Neuronal stem cell (in vitro differentiated cells): ENCODE measurements at regions not wholly inside any gene's neighbourhood (a gene's known extent, or its start where the extent isn't known, plus 50 kb on each side); places are given as distances from the start of the nearest gene placed in this dataset.
A peak's percentile ranks its signal among the peaks of the same experiment; 100 is the strongest.

ENCODE experiments used
- DNase-seq: peaks from one replicate; pipeline ENCODE4 v3.0.0-alpha.2; 2013; ENCODE audit warnings: low spot score
- H2AFZ ChIP-seq: one replicate; pipeline ENCODE4 v1.6.1; 2013; ENCODE audit warnings: mild to moderate bottlenecking, low read length, inconsistent platforms
- H2AK5ac ChIP-seq: 2 replicates; pipeline ENCODE4 v1.6.1; 2013; ENCODE audit warnings: low read depth, mild to moderate bottlenecking, inconsistent platforms, low read length, moderate library complexity, mixed read lengths
- H2BK120ac ChIP-seq: 2 replicates; pipeline ENCODE4 v1.6.1; 2013; ENCODE audit warnings: low read depth, mild to moderate bottlenecking, inconsistent platforms, low read length, moderate library complexity, mixed read lengths
- H2BK12ac ChIP-seq: one replicate; pipeline ENCODE4 v1.6.1; 2013; ENCODE audit warnings: low read length, inconsistent platforms
- H2BK15ac ChIP-seq: 2 replicates; pipeline ENCODE4 v1.6.1; 2013; ENCODE audit warnings: mild to moderate bottlenecking, low read length, inconsistent platforms, mixed read lengths
- H2BK5ac ChIP-seq: one replicate; pipeline ENCODE4 v1.6.1; 2013; ENCODE audit warnings: inconsistent platforms, mild to moderate bottlenecking, low read length, moderate library complexity
- H3K14ac ChIP-seq: one replicate; pipeline ENCODE4 v1.6.1; 2013; ENCODE audit warnings: low read length, inconsistent platforms
- H3K18ac ChIP-seq: 2 replicates; pipeline ENCODE4 v1.6.1; 2013; ENCODE audit warnings: low read length, inconsistent platforms
- H3K23ac ChIP-seq: 2 replicates; pipeline ENCODE4 v1.6.1; 2013; ENCODE audit warnings: low read depth, mild to moderate bottlenecking, mixed read lengths, low read length, inconsistent platforms; ENCODE audit not compliant: poor library complexity
- H3K27ac ChIP-seq: replicated peaks from 3 replicates; pipeline ENCODE4 v1.5.1; 2013; ENCODE audit warnings: low read length, inconsistent platforms
- H3K27me3 ChIP-seq, 3 experiments: 2 replicates each; pipeline ENCODE4 v1.6.1; 2013; ENCODE audit warnings: low read length in 3 of 3, mild to moderate bottlenecking in 2 of 3, inconsistent platforms in 1 of 3, low read depth in 1 of 3, mixed read lengths in 1 of 3, moderate library complexity in 1 of 3; ENCODE audit not compliant: control insufficient read depth in 3 of 3, insufficient read depth in 3 of 3
- H3K36me3 ChIP-seq, 2 donors: replicated peaks in 1 of 2; 2 replicates each; pipeline ENCODE4 v1.6.1; 2013; ENCODE audit warnings: low read length in 2 of 2; ENCODE audit not compliant: control insufficient read depth in 2 of 2, insufficient read depth in 2 of 2
- H3K4ac ChIP-seq: 2 replicates; pipeline ENCODE4 v1.6.1; 2013; ENCODE audit warnings: inconsistent platforms, mild to moderate bottlenecking, low read length, moderate library complexity
- H3K4me1 ChIP-seq, 2 donors: 1 replicate in 1 of 2; 2 replicates in 1 of 2; pipeline ENCODE4 v1.6.1; 2013; ENCODE audit warnings: low read length in 2 of 2, low read depth in 1 of 2; ENCODE audit not compliant: control insufficient read depth in 2 of 2, insufficient read depth in 1 of 2
- H3K4me2 ChIP-seq: one replicate; pipeline ENCODE4 v1.6.1; 2013; ENCODE audit warnings: mild to moderate bottlenecking, low read length, inconsistent platforms; ENCODE audit not compliant: insufficient read depth, poor library complexity, severe bottlenecking
- H3K4me3 ChIP-seq, 2 donors: 2 replicates each; pipeline ENCODE4 v1.5.1; 2013; ENCODE audit warnings: low read length in 2 of 2, mild to moderate bottlenecking in 2 of 2, inconsistent platforms in 1 of 2, moderate library complexity in 1 of 2
- H3K79me1 ChIP-seq: one replicate; pipeline ENCODE4 v1.6.1; 2013; ENCODE audit warnings: low read depth, mild to moderate bottlenecking, inconsistent platforms, low read length, moderate library complexity
- H3K9ac ChIP-seq: one replicate; pipeline ENCODE4 v1.6.1; 2013; ENCODE audit warnings: mild to moderate bottlenecking, low read depth, low read length, inconsistent platforms; ENCODE audit not compliant: poor library complexity
- H3K9me3 ChIP-seq, 2 donors: replicated peaks in 1 of 2; 2 replicates each; pipeline versions ENCODE3 to v1.6.1; 2013; ENCODE audit warnings: low read length in 2 of 2, mild to moderate bottlenecking in 2 of 2, inconsistent platforms in 1 of 2, low read depth in 1 of 2, mixed read lengths in 1 of 2, moderate library complexity in 1 of 2; ENCODE audit not compliant: control insufficient read depth in 2 of 2, insufficient read depth in 1 of 2
- H4K8ac ChIP-seq: one replicate; pipeline ENCODE4 v1.6.1; 2013; ENCODE audit warnings: low read depth, mild to moderate bottlenecking, inconsistent platforms, low read length, moderate library complexity
- H4K91ac ChIP-seq: one replicate; pipeline ENCODE4 v1.6.1; 2013; ENCODE audit warnings: low read length, low read depth, mild to moderate bottlenecking, inconsistent platforms; ENCODE audit not compliant: poor library complexity
- WGBS, 2 donors: extraction: QIAGEN DNeasy Blood & Tissue Kit; methylation state at CpG; one replicate each; pipeline ENCODE4 v1.1.7; 2013; ENCODE audit warnings: missing lambda C conversion rate in 2 of 2, mixed read lengths in 1 of 2; ENCODE audit not compliant: insufficient read length in 2 of 2, insufficient replicate concordance in 1 of 2; ENCODE audit errors: extremely low coverage in 2 of 2; 5-methylcytosine and 5-hydroxymethylcytosine counted together

DNA sequence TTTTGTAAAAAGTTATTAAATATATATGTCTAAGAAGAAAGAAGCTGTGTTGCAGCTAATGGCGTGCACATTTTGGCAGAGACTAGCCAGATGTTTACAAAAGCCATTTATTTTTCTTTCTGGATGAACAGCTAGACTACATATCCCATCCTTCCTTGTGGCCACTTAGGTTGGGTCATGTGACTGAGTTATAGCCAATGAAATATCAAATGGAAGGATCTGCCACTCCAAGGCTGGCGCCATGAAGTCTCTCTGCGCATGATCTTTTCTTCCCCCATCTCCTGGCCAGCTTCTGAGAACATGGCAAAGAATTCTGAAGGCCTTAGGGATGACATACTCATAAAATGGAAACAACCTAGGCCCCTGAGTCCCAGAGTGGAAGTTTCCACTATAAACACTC, 244.2 kb upstream of the DAB2 start:
- Histone ChIP-seq H3K14ac (no peak overlapping the region), H3K4me3 (no peak overlapping the region), H3K4me1 (peaks cover 0 to 3% of the 10 kb centered on the region in 2 donors), H3K18ac (no peak overlapping the region), H3K27me3 (no peaks in the 10 kb centered on the region), H2BK120ac (no peak overlapping the region), H4K91ac (no peak overlapping the region), H3K4me2 (no peak overlapping the region), H2BK15ac (no peak overlapping the region), H3K27ac (no peak overlapping the region), H3K9ac (no peak overlapping the region), H3K36me3 (no peaks in the 10 kb centered on the region), H2BK5ac (no peak overlapping the region), H3K9me3 (peaks cover 0 to 3% of the 10 kb centered on the region in 2 donors), H3K79me1 (no peaks in the 10 kb centered on the region), H4K8ac (no peak overlapping the region), H2BK12ac (no peak overlapping the region), H2AK5ac (no peak overlapping the region), H3K23ac (no peak overlapping the region), H3K4ac (no peak overlapping the region), H2AFZ (no peak overlapping the region)
- no peak for DNase-seq
- WGBS, 2 donors = no CpG with 5 or more reads among the region's 3 CpGs

DNA sequence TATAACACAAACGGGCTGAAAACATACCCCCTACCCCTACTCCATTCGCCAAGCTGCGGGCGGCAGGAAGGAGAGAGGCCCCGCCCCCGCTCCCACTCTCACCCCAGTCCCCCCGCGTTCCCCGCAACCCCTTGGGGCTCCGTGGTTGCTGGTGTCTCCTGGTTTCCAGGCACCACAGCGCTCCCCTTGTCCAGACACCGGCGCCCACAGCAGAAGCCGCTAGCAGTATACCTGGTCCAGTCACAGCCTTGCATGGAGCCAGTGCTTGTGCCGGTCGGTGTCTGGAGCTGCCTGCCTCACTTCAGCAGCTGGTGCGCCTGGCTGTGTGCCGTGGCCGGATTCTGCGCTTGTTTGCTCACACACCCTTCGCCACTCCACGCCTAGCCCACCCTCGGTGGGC, 240.5 kb upstream of the DAB2 start:
- Histone ChIP-seq H2BK5ac (peak overlapping the region; percentile 53), H2BK12ac (no peak overlapping the region), H2BK120ac (no peak overlapping the region), H3K79me1 (no peaks in the 10 kb centered on the region), H3K36me3 (no peaks in the 10 kb centered on the region), H2AK5ac (peak overlapping the region; percentile 92), H2BK15ac (no peak overlapping the region), H3K23ac (no peak overlapping the region), H3K4ac (no peak overlapping the region), H3K27me3 (no peaks in the 10 kb centered on the region), H2AFZ (no peak overlapping the region), H3K9me3 (peaks cover 0 to 3% of the 10 kb centered on the region in 2 donors), H3K4me1 (peaks cover 0 to 3% of the 10 kb centered on the region in 2 donors), H3K9ac (no peak overlapping the region), H3K18ac (peak overlapping the region; percentile 48), H4K91ac (no peak overlapping the region), H4K8ac (no peak overlapping the region), H3K14ac (no peak overlapping the region), H3K4me2 (no peak overlapping the region), H3K4me3 (peak overlapping the region in 1 of 2 donors; percentile 65), H3K27ac (no peak overlapping the region)
- no CpG with 5 or more reads among the region's 23 CpGs for WGBS, 2 donors
- no peak for DNase-seq

DNA sequence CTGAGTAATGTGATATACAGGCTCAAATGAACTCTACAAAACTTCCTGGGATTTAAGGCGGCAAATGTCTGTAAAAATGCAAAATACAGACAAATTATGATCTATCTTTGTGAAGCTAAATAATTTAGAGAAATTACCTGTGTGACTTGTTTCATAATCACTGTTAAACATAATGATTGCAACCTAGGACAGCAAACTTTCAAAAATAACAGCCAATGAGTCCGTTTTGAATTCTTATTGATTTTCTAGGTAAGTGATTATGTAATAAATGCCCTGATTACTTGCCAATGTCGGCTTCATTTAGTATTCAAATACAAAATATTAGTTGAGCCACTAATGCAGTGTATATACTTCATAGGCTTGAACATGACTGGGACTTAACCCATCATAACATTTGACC, 238.2 kb upstream of the DAB2 start:
- no CpG with 5 or more reads among the region's 3 CpGs for WGBS, 2 donors
- no peaks in the 10 kb centered on the region for H3K36me3 ChIP-seq
- no peak overlapping the region for H3K4me2 ChIP-seq
- no peak overlapping the region for H2BK120ac ChIP-seq
- no peak overlapping the region for H4K91ac ChIP-seq
- H3K27me3 ChIP-seq = no peaks in the 10 kb centered on the region
- no peak overlapping the region for H2AFZ ChIP-seq
- no peak overlapping the region for H3K18ac ChIP-seq
- H3K79me1 ChIP-seq = no peaks in the 10 kb centered on the region
- H2BK12ac ChIP-seq = no peak overlapping the region
- H2BK5ac ChIP-seq = no peak overlapping the region
- H3K4me1 ChIP-seq = peaks cover 0 to 3% of the 10 kb centered on the region in 2 donors
- H3K27ac ChIP-seq = no peak overlapping the region
- H2BK15ac ChIP-seq = no peak overlapping the region
- no peak overlapping the region for H3K9ac ChIP-seq
- H3K4me3 ChIP-seq = no peak overlapping the region
- H3K23ac ChIP-seq = no peak overlapping the region
- no peak for DNase-seq
- no peak overlapping the region for H3K14ac ChIP-seq
- peaks cover 0 to 3% of the 10 kb centered on the region in 2 donors for H3K9me3 ChIP-seq
- H4K8ac ChIP-seq = no peak overlapping the region
- H2AK5ac ChIP-seq = no peak overlapping the region
- no peak overlapping the region for H3K4ac ChIP-seq

DNA sequence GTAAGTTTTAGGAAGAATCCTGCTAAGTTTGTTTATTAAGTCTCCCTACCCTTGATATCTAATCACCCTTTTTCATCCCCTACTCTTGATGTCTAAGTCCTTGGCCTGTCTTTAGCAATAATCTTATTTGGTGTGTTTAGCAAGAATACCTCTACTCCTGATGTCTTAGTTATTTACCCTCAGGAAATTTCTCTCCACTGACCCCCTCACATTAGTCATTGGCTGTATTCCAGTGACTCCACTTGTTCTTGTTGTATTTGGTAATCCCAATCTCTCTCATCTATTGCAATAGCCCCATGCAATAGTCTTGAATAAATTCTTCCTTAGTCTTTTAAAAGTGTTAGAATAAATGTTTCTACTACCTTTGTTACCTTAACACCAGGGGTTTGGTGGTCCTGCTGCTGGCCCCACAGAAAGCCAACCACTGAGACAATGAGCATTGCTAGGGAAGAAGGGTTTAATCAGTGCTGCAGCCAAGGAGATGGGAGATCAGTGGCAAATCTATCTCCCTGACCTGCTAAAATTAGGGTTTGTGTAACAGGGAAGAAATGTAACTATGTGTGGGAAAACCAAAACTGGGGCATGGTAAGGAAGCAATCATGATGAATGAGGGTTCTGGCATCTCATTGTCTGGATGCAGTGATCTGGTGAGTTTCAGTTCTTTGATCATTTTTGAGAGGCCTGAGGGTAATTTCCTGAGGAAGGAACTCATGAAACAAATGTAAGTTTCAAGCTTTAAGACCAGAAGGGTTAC, 236.4 kb upstream of the DAB2 start:
- Histone ChIP-seq H3K4me1 (peaks cover 0 to 3% of the 10 kb centered on the region in 2 donors), H3K18ac (no peak overlapping the region), H2BK120ac (no peak overlapping the region), H2BK12ac (no peak overlapping the region), H3K36me3 (no peaks in the 10 kb centered on the region), H4K91ac (no peak overlapping the region), H3K4me3 (no peak overlapping the region), H2AK5ac (no peak overlapping the region), H4K8ac (no peak overlapping the region), H3K23ac (no peak overlapping the region), H3K79me1 (no peaks in the 10 kb centered on the region), H2BK15ac (no peak overlapping the region), H3K27ac (no peak overlapping the region), H3K4me2 (no peak overlapping the region), H2BK5ac (no peak overlapping the region), H2AFZ (no peak overlapping the region), H3K9me3 (peaks cover 0 to 3% of the 10 kb centered on the region in 2 donors), H3K27me3 (no peaks in the 10 kb centered on the region), H3K14ac (no peak overlapping the region), H3K4ac (no peak overlapping the region), H3K9ac (no peak overlapping the region)
- no peak for DNase-seq
